Kidney epithelial cell (primary cell): ENCODE measurements at regions not wholly inside any gene's neighbourhood (a gene's known extent, or its start where the extent isn't known, plus 50 kb on each side); places are given as distances from the start of the nearest gene placed in this dataset.

ENCODE experiments used
- DNase-seq: peaks from one replicate; pipeline ENCODE4 v3.0.0-alpha.2; 2010; ENCODE audit warnings: low read depth
- H3K27me3 ChIP-seq: 2 replicates; pipeline ENCODE4 v1.6.0; 2011; ENCODE audit warnings: low read length; ENCODE audit not compliant: control insufficient read depth, insufficient read depth
- H3K36me3 ChIP-seq: 2 replicates; pipeline ENCODE4 v1.5.1; 2011; ENCODE audit warnings: low read length; ENCODE audit not compliant: control insufficient read depth, insufficient read depth
- H3K4me3 ChIP-seq: 2 replicates; pipeline ENCODE4 v1.5.1; 2011; ENCODE audit warnings: low read depth, mild to moderate bottlenecking, control low read depth, low read length
- TF ChIP-seq, protein P1 (sequence below): IDR thresholded peaks from 2 replicates; pipeline ENCODE4 v1.5.1; 2011; ENCODE audit warnings: mild to moderate bottlenecking, moderate library complexity, low read length, control low read depth, inconsistent platforms; ENCODE audit not compliant: insufficient read depth, poor library complexity, severe bottlenecking

DNA sequence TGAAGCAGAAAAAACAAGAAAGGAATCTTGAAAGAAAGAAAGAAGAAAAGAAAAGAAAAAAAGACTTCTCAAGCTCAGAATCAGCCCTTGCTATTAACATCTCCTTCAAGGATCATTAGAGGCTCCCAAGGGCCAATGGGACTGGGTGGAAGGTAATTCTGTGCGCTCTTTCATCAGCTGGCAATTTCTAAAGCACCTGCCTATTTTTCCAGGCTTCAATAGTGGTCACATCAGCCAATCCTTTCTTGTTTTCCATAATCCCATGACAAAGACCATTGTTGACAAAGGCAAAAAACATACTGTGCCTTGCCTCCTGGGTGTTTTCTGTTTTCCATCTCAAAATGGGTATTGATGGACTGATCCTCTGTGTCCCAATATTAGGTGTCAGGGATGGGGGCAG lies 88.2 kb upstream of the TSC22D1 start:
- no peaks in the 10 kb centered on the region for H3K27me3 ChIP-seq
- no peak for DNase-seq
- TF ChIP-seq, protein P1, sequence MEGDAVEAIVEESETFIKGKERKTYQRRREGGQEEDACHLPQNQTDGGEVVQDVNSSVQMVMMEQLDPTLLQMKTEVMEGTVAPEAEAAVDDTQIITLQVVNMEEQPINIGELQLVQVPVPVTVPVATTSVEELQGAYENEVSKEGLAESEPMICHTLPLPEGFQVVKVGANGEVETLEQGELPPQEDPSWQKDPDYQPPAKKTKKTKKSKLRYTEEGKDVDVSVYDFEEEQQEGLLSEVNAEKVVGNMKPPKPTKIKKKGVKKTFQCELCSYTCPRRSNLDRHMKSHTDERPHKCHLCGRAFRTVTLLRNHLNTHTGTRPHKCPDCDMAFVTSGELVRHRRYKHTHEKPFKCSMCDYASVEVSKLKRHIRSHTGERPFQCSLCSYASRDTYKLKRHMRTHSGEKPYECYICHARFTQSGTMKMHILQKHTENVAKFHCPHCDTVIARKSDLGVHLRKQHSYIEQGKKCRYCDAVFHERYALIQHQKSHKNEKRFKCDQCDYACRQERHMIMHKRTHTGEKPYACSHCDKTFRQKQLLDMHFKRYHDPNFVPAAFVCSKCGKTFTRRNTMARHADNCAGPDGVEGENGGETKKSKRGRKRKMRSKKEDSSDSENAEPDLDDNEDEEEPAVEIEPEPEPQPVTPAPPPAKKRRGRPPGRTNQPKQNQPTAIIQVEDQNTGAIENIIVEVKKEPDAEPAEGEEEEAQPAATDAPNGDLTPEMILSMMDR, result no peak

DNA sequence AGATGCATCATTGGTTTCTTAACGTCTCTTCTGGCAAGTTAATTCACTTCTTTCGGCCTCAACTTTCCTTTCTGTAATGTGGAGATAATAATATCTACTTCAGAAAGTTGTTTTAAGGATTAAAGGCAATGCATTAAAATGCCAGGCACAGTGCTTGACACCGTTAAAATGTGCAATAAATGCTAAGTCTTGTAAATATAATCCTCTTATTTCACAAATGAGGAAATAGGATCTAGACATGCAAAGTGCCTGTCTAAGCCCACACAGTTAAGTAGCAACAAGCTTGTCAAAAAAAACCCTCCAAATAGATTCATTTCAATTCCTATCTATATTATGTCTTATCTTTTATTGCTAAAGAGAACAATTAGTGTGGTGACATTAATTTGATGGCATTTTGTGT lies 86.4 kb upstream of the TSC22D1 start:
- DNase-seq, result no peak
- H3K27me3 ChIP-seq, result no peaks in the 10 kb centered on the region
- H3K36me3 ChIP-seq, result no peaks in the 10 kb centered on the region
- TF ChIP-seq, protein P1, result no peak
- no peak overlapping the region for H3K4me3 ChIP-seq

More for the DNA sequence above, 88.2 kb upstream of the TSC22D1 start:
- no peaks in the 10 kb centered on the region for H3K36me3 ChIP-seq
- no peak overlapping the region for H3K4me3 ChIP-seq

DNA sequence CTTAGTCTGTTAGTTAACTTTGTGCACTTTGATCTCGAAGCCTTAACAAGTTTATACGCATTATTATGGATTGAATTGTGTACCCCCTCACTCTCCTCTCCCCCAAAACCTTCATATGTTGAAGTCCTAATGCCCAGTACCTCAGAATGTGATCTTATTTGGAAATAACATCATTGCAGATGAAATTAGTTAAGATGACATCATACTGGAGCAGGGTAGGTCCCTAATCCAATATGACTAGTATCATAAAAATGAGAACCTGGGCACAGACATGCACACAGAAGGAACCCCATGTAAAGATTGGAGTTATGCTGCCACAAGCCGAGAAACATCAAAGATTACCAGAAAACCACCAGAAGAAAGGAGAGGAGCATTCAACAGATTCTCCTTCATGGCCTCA lies 85.8 kb upstream of the TSC22D1 start:
- H3K27me3 ChIP-seq, result no peaks in the 10 kb centered on the region
- no peak for DNase-seq
- TF ChIP-seq, protein P1, result no peak

DNA sequence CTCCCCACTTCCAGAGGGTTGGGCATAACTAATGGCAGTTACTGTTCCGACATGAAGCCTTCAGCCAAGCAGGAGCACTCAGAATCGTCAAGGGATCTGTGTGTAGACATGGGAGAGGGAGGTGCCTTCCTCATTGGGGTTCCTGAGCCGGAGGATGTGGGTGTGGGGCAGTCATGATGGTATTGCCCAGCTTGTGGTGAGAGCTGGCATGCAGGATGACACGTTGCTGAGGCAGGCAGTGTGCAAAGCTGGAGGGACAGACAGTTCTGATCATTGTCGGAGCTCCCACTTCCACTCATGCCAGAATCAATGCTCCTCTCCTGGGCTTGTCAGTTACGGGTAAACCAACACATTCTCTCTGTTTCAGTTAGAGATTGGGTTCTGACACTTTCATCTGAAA lies 83.9 kb upstream of the TSC22D1 start:
- DNase-seq, result no peak
- TF ChIP-seq, protein P1, result no peak

More for the DNA sequence above, 85.8 kb upstream of the TSC22D1 start:
- Histone ChIP-seq H3K4me3 (no peak overlapping the region), H3K36me3 (no peaks in the 10 kb centered on the region)

DNA sequence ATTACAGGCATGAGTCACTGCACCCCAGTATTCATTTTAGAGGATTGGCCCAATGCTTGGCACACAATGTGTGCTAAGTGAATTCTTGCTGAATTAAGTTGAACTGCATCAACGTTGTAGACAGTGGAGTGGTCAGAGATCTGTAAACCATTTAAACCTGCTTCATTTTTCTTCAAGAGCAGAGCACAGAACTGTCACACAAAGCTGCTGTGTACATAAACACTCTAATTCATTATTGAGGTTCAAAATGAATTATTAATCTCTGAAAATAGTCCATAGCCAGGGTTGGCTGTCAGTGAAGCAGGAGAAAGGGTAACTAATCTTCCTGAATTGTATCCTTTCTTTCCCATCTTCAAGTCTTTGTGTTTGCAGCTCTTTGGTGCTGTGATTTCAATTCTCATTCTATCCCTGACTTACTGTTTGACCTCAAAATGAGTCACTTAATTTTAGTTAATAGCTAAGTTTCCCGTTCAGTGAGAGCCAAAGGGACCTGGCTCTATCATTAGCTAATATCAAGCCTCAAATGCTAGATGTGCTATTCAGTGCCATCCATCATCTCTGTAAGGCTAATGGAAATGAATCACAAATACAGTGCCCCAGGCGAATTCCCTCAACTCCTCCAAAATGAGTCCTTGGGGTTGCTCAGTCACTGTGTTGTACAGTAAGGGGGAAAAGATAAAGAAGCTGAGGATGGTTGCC lies 77.0 kb upstream of the TSC22D1 start:
- Histone ChIP-seq H3K27me3 (no peaks in the 10 kb centered on the region), H3K36me3 (no peaks in the 10 kb centered on the region), H3K4me3 (no peak overlapping the region)
- DNase-seq, result no peak
- TF ChIP-seq, protein P1, result no peak

More for the DNA sequence above, 83.9 kb upstream of the TSC22D1 start:
- Histone ChIP-seq H3K27me3 (no peaks in the 10 kb centered on the region), H3K36me3 (no peaks in the 10 kb centered on the region), H3K4me3 (no peak overlapping the region)

DNA sequence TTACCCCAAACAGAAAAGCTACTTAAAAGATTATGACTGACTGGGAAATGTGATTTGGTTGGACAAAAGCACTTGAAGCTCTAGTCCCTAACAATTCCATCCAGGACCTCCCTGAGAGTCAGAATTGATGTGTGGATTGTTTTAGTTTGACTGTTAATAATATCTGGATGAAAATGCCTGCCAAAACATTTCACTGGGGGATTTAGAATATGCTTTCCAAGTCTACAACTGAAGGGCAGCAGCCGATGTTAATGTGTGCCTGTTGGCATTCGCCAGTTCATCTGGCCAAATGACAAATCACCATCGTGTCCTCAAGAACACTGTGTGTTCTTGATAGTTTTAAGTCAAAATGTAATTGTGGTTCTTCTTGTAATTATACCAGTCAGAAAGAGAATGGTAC lies 76.0 kb upstream of the TSC22D1 start:
- H3K27me3 ChIP-seq, result no peaks in the 10 kb centered on the region
- no peaks in the 10 kb centered on the region for H3K36me3 ChIP-seq
- DNase-seq, result no peak
- no peak overlapping the region for H3K4me3 ChIP-seq
- TF ChIP-seq, protein P1, result no peak
